GM12878 (cell line): ENCODE measurements at regions not wholly inside any gene's neighbourhood (a gene's known extent, or its start where the extent isn't known, plus 50 kb on each side); places are given as distances from the start of the nearest gene placed in this dataset.

Source experiments
- ATAC-seq: fragments of 200-7000 bp; cut with Tn5 transposase; 3 replicates; pipeline ENCODE4 v1.9.1; 2020; ENCODE audit warnings: mild to moderate bottlenecking, moderate library complexity
- BruUV-seq: library from RNA; stranded (reverse); fragments of 400-500 nt; replicated peaks from 2 replicates; lab custom pipeline; 2021; lab: Mats Ljungman, UMichigan
- CTCF ChIA-PET: fragments of 300-600 bp; sonication (Branson Sonifier 250); formaldehyde crosslinking; extraction: SDS; loops from one replicate; lab custom pipeline; 2021; ENCODE audit warnings: inconsistent platforms; lab: Yijun Ruan, JAX
- POLR2A ChIA-PET: fragments of 350-600 bp; formaldehyde crosslinking; extraction: SDS; loops from one replicate; lab custom pipeline; 2021; ENCODE audit warnings: inconsistent platforms; lab: Charles Lee
- RAD21 ChIA-PET: fragments of 300-600 bp; sonication (Branson Sonifier 250); formaldehyde crosslinking; loops from one replicate; lab custom pipeline; 2023; ENCODE audit warnings: antibody characterized with exemption; ENCODE audit not compliant: unreplicated experiment; lab: Charles Lee
- SMC1A ChIA-PET: fragments of 300-600 bp; sonication (Branson Sonifier 250); formaldehyde crosslinking; loops from one replicate; lab custom pipeline; 2023; ENCODE audit not compliant: unreplicated experiment, uncharacterized antibody; lab: Charles Lee
- DNase-seq: peaks from one replicate; pipeline ENCODE4 v3.0.0-alpha.2; 2011; ENCODE audit warnings: low read depth, low spot score
- FAIRE-seq: peaks from 3 replicates; lab custom pipeline; 2011; peaks lifted over from hg19 to GRCh38; lab: Jason Lieb, UNC
- H2AFZ ChIP-seq: 2 replicates; pipeline ENCODE4 v1.6.0; 2011; ENCODE audit warnings: low read depth, low read length, control low read depth; ENCODE audit not compliant: control insufficient read depth
- H3K27ac ChIP-seq: 2 replicates; pipeline ENCODE4 v1.5.1; 2011; ENCODE audit warnings: control low read depth; ENCODE audit not compliant: control insufficient read depth, insufficient read depth
- H3K27me3 ChIP-seq, 2 experiments: replicated peaks in 1 of 2; 2 replicates each; pipeline versions ENCODE4 v1.6.0 to v1.6.1; 2011; ENCODE audit warnings: low read length in 1 of 2; ENCODE audit not compliant: control insufficient read depth in 2 of 2, insufficient read depth in 2 of 2
- H3K36me3 ChIP-seq, 2 experiments: 2 replicates each; pipeline ENCODE4 v1.5.1; 2011; ENCODE audit warnings: low read length in 1 of 2; ENCODE audit not compliant: control insufficient read depth in 2 of 2, insufficient read depth in 2 of 2
- H3K4me1 ChIP-seq: 2 replicates; pipeline ENCODE4 v1.6.1; 2011; ENCODE audit warnings: mild to moderate bottlenecking, low read length, moderate library complexity, mixed read lengths; ENCODE audit not compliant: control insufficient read depth, insufficient read depth
- H3K4me2 ChIP-seq: 2 replicates; pipeline ENCODE4 v1.6.0; 2011; ENCODE audit warnings: control low read depth; ENCODE audit not compliant: control insufficient read depth, insufficient read depth
- H3K4me3 ChIP-seq: fragments of 200-600 bp; sonication (generic); 2 replicates; pipeline ENCODE4 v1.5.1; 2016
- H3K79me2 ChIP-seq: 2 replicates; pipeline ENCODE4 v1.6.0; 2011; ENCODE audit warnings: low read length; ENCODE audit not compliant: control insufficient read depth, insufficient read depth
- H3K9ac ChIP-seq: 2 replicates; pipeline ENCODE4 v1.8.0; 2011; ENCODE audit warnings: low read length, control low read depth, mixed read lengths; ENCODE audit not compliant: control insufficient read depth, insufficient read depth
- H3K9me3 ChIP-seq: replicated peaks from 3 replicates; pipeline ENCODE4 v1.5.1; 2011; ENCODE audit warnings: mild to moderate bottlenecking, low read length; ENCODE audit not compliant: control insufficient read depth, insufficient read depth
- H4K20me1 ChIP-seq: 2 replicates; pipeline ENCODE4 v1.6.0; 2011; ENCODE audit not compliant: control insufficient read depth, insufficient read depth
- ATF7 ChIP-seq: fragments of 450-650 bp; IDR thresholded peaks from 2 replicates; pipeline ENCODE4 v1.6.1; 2016; ENCODE audit warnings: low read depth, mild to moderate bottlenecking
- BMI1 ChIP-seq: fragments of 450-650 bp; IDR thresholded peaks from 2 replicates; pipeline ENCODE4 v1.6.1; 2016; ENCODE audit warnings: mild to moderate bottlenecking, moderate library complexity, borderline replicate concordance
- MEF2A ChIP-seq: IDR thresholded peaks from 2 replicates; pipeline ENCODE4 v1.6.1; 2011; ENCODE audit warnings: low read depth, mild to moderate bottlenecking, low read length, moderate library complexity; ENCODE audit not compliant: insufficient read depth
- MTA2 ChIP-seq: fragments of 450-650 bp; IDR thresholded peaks from 2 replicates; pipeline ENCODE4 v1.6.1; 2016; ENCODE audit warnings: low read depth, mild to moderate bottlenecking, moderate library complexity
- MYB ChIP-seq: fragments of 150-350 bp; IDR thresholded peaks from 2 replicates; pipeline ENCODE4 v1.6.1; 2014; ENCODE audit warnings: mild to moderate bottlenecking, low read depth, low read length, borderline replicate concordance
- NFIC ChIP-seq: IDR thresholded peaks from 2 replicates; pipeline ENCODE4 v1.6.1; 2012; ENCODE audit warnings: low read depth, mild to moderate bottlenecking, inconsistent platforms, low read length, moderate library complexity
- NR2F1 ChIP-seq: fragments of 450-650 bp; conservative IDR thresholded peaks from 2 replicates; pipeline ENCODE4 v1.6.1; 2017; ENCODE audit warnings: mild to moderate bottlenecking
- NRF1 ChIP-seq: conservative IDR thresholded peaks from 2 replicates; pipeline ENCODE4 v1.6.1; 2011; ENCODE audit warnings: mild to moderate bottlenecking, low read depth, low read length, improper control_type of control experiment
- POLR2AphosphoS5 ChIP-seq: IDR thresholded peaks from 2 replicates; pipeline ENCODE4 v1.6.1; 2011; ENCODE audit warnings: mild to moderate bottlenecking, low read length, inconsistent platforms
- SREBF1 ChIP-seq: IDR thresholded peaks from 2 replicates; pipeline ENCODE4 v1.6.1; 2012; ENCODE audit warnings: mild to moderate bottlenecking, low read length
- TCF3 ChIP-seq: IDR thresholded peaks from 2 replicates; pipeline ENCODE4 v1.6.1; 2012; ENCODE audit warnings: low read depth, mild to moderate bottlenecking, low read length, borderline replicate concordance; ENCODE audit not compliant: insufficient read depth
- TCF7 ChIP-seq: IDR thresholded peaks from 2 replicates; pipeline ENCODE4 v1.6.1; 2014; ENCODE audit warnings: antibody characterized with exemption, borderline replicate concordance
- ZNF207 ChIP-seq: fragments of 450-650 bp; IDR thresholded peaks from 2 replicates; pipeline ENCODE4 v1.6.1; 2014; ENCODE audit warnings: antibody characterized with exemption, mild to moderate bottlenecking, borderline replicate concordance
- WGBS: methylation state at CpG from one replicate; pipeline ENCODE4 v1.1.6; 2016; ENCODE audit warnings: low lambda C conversion rate; ENCODE audit not compliant: insufficient replicate concordance, insufficient coverage; ENCODE audit errors: missing lambda C conversion rate; 5-methylcytosine and 5-hydroxymethylcytosine counted together
- in situ Hi-C: fragments of 300-500 bp; cut with MboI; formaldehyde crosslinking; loops from 9 replicates; pipeline ENCODE4 v1.14.3; 2018; ENCODE audit warnings: mixed read lengths
- intact Hi-C: fragments of 100-400 bp; cut with micrococcal nuclease; formaldehyde crosslinking; loops from one replicate; pipeline ENCODE4 v1.14.2; 2022; ENCODE audit not compliant: unreplicated experiment
- TF ChIP-seq, protein P1 (sequence below): IDR thresholded peaks from 2 replicates; pipeline ENCODE4 v1.6.1; 2012; ENCODE audit warnings: low read depth, low read length, improper control_type of control experiment
- TF ChIP-seq, protein P2 (sequence below): IDR thresholded peaks from 2 replicates; pipeline ENCODE4 v1.6.1; 2012; ENCODE audit warnings: mild to moderate bottlenecking, low read depth, low read length

DNA sequence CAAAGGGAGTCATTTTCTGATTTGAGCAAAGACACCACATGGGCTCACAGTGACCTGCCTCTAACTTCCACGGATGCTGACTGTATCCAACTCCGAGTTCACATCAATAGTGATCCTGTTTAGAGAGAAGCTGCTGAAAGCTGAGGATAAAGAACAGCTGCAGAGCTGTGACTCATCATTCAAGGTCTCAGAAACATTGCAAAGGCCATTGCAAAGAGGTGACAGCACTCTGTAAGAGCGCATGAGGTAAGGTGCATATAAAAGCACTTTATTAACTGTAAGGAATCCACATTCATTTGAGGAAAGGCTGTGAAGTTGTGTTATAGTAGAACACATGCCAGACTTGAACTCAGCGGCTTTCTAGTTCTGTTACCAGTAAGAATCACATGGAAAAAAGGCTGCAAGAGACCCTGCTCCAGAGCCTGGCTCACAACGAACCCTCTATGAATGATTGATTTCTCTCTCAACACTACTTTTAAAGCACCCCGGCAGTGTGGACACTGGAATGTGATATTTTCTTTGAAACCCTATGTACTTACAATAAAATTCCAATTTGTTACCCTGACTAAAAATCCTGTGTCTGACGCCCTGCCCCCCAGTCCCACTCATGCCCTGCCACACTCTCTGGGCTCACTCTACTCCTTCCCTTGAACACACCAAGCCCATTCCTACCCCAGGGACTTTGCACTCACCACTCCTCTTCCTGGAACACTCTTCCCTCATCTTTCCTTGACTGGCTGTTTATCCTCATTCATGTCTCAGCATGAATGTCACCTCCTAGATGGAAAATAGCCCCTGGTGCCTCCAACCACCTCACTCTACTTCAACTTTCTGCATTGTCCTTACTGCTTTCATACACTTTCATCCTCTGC, 111.2 kb downstream of the LSM3 start (continued):
- TF ChIP-seq NFIC (no peak), POLR2AphosphoS5 (no peak), NR2F1 (no peak), ZNF207 (no peak), MTA2 (no peak)
- TF ChIP-seq, protein P1, sequence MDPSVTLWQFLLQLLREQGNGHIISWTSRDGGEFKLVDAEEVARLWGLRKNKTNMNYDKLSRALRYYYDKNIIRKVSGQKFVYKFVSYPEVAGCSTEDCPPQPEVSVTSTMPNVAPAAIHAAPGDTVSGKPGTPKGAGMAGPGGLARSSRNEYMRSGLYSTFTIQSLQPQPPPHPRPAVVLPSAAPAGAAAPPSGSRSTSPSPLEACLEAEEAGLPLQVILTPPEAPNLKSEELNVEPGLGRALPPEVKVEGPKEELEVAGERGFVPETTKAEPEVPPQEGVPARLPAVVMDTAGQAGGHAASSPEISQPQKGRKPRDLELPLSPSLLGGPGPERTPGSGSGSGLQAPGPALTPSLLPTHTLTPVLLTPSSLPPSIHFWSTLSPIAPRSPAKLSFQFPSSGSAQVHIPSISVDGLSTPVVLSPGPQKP, result no peak

DNA sequence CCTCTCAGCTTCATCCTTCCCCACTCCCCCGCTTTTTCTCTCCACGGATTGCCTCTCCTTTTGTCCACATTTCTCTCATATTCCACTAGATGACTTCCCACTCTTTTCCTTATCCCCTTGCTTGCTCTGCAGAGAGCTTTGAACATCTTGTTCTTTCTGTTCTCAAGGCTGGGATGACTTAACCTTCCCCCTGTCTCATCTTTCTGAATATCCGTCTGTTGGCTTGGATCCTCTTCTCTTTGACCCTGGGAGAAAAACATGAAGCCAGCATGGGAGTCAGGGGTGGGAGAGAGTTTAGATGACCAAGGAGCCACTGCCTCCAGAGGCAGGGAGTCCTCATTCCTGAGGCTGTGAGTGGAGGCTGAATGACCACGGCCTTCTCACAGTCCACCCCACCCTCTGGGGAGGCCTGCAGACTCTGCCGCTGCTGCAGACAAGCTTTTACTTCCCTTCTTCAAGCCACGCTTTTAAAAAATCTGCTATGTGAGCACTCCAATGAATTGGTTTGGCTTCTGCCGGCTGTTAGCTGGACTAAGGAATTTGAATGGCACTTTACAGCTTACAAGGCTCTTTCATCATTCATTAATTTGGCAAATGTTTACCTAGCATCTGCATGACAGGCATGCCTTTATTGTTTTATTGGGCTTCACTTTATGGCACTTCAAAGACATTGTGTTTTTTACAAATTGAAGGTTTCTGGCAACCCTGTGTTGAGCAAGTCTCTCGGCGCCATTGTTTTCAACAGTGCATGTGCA, 111.6 kb upstream of the SLC6A6 start:
- Histone ChIP-seq H3K36me3 (no peaks in the 10 kb centered on the region), H3K4me1 (no peaks in the 10 kb centered on the region), H3K9ac (no peak overlapping the region), H3K27ac (no peak overlapping the region), H3K9me3 (no peaks in the 10 kb centered on the region), H3K27me3 (peaks cover 0 to 3% of the 10 kb centered on the region in 2 experiments; a peak in 1 of 4 replicates), H3K79me2 (no peaks in the 10 kb centered on the region), H3K4me3 (no peak overlapping the region), H3K4me2 (no peak overlapping the region), H4K20me1 (no peaks in the 10 kb centered on the region), H2AFZ (no peak overlapping the region)
- ChIA-PET POLR2A (no interaction called here), SMC1A (no interaction called here), CTCF (no interaction called here), RAD21 (no interaction called here)
- BruUV-seq, result no TSS peak
- DNase-seq (no peak), FAIRE-seq (no peak), ATAC-seq (no peak)
- intact Hi-C loops (no loop called here), in situ Hi-C loops (no loop called here)
- 55% methylated on average over 9 of the region's 9 CpGs for WGBS
- no peak for TF ChIP-seq SREBF1
- TF ChIP-seq MTA2, result no peak
- TF ChIP-seq MEF2A, result no peak
- TF ChIP-seq, protein P2, sequence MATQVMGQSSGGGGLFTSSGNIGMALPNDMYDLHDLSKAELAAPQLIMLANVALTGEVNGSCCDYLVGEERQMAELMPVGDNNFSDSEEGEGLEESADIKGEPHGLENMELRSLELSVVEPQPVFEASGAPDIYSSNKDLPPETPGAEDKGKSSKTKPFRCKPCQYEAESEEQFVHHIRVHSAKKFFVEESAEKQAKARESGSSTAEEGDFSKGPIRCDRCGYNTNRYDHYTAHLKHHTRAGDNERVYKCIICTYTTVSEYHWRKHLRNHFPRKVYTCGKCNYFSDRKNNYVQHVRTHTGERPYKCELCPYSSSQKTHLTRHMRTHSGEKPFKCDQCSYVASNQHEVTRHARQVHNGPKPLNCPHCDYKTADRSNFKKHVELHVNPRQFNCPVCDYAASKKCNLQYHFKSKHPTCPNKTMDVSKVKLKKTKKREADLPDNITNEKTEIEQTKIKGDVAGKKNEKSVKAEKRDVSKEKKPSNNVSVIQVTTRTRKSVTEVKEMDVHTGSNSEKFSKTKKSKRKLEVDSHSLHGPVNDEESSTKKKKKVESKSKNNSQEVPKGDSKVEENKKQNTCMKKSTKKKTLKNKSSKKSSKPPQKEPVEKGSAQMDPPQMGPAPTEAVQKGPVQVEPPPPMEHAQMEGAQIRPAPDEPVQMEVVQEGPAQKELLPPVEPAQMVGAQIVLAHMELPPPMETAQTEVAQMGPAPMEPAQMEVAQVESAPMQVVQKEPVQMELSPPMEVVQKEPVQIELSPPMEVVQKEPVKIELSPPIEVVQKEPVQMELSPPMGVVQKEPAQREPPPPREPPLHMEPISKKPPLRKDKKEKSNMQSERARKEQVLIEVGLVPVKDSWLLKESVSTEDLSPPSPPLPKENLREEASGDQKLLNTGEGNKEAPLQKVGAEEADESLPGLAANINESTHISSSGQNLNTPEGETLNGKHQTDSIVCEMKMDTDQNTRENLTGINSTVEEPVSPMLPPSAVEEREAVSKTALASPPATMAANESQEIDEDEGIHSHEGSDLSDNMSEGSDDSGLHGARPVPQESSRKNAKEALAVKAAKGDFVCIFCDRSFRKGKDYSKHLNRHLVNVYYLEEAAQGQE, result no peak
- no peak for TF ChIP-seq BMI1
- TF ChIP-seq ATF7, result no peak
- no peak for TF ChIP-seq TCF3
- TF ChIP-seq MYB, result no peak
- no peak for TF ChIP-seq TCF7
- no peak for TF ChIP-seq NRF1
